BLaER1 treated with 17β-estradiol and CSF1 and Interleukin-3, amounts not matched to agents 10 nM and 100 nM (cell line): ENCODE measurements at regions not wholly inside any gene's neighbourhood (a gene's known extent, or its start where the extent isn't known, plus 50 kb on each side); places are given as distances from the start of the nearest gene placed in this dataset.

Source experiments
- H3K27ac ChIP-seq, 11 experiments: shearing (Covaris generic); formaldehyde crosslinking; 2 replicates each; pipeline ENCODE4 v1.8.1; 2022
- H3K27me3 ChIP-seq, 11 experiments: shearing (Covaris generic); formaldehyde crosslinking; 2 replicates each; pipeline ENCODE4 v1.8.1; 2022
- H3K36me3 ChIP-seq, 11 experiments: shearing (Covaris generic); formaldehyde crosslinking; 2 replicates each; pipeline ENCODE4 v1.8.1; 2022
- H3K4me1 ChIP-seq, 10 experiments: shearing (Covaris generic); formaldehyde crosslinking; 2 replicates each; pipeline ENCODE4 v1.8.1; 2022
- H3K4me2 ChIP-seq, 11 experiments: shearing (Covaris generic); formaldehyde crosslinking; 2 replicates each; pipeline ENCODE4 v1.8.1; 2022
- H3K4me3 ChIP-seq, 10 experiments: shearing (Covaris generic); formaldehyde crosslinking; 2 replicates each; pipeline ENCODE4 v1.8.1; 2022
- H3K9ac ChIP-seq, 11 experiments: shearing (Covaris generic); formaldehyde crosslinking; 2 replicates each; pipeline ENCODE4 v1.8.1; 2022
- H3K9me3 ChIP-seq, 11 experiments: shearing (Covaris generic); formaldehyde crosslinking; replicated peaks in 1 of 11; 2 replicates each; pipeline ENCODE4 v1.8.1; 2022
- H4K20me1 ChIP-seq, 11 experiments: shearing (Covaris generic); formaldehyde crosslinking; 2 replicates each; pipeline ENCODE4 v1.8.1; 2022
- Cebpa-rat ChIP-seq, 11 experiments: shearing (Covaris generic); IDR thresholded peaks; 2 replicates each; pipeline ENCODE4 v1.8.1; 2022

DNA sequence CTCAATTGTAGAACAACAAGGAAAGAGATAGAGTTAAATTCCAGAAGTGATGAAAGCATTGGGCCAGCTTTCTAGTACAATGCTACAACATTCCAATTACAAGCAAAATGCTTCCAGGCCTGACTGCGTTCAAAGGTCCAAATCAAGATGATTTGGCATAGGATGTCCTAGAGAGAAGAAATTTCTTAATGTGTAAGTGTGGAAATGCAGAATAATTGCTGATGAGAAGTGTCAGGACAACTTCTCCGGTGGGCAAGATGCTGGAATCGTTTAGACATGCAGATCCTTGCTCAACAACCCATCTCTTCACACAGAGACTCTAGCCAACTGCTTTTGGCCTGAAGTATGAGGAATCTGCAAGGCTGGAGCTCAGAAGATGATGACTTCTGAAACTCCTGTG is 71.1 kb upstream of the PDZRN3 start:
- no peaks in the 10 kb centered on the region for H3K4me1 ChIP-seq
- no peaks in the 10 kb centered on the region for H4K20me1 ChIP-seq
- H3K4me3 ChIP-seq = no peak overlapping the region
- H3K27ac ChIP-seq = no peak overlapping the region
- no peaks in the 10 kb centered on the region for H3K36me3 ChIP-seq
- TF ChIP-seq Cebpa-rat (IDR thresholded peaks at IDR 0.05) = no peak
- H3K9ac ChIP-seq = no peak overlapping the region
- no peak overlapping the region for H3K4me2 ChIP-seq
- H3K27me3 ChIP-seq = no peaks in the 10 kb centered on the region
- H3K9me3 ChIP-seq = peaks cover 0 to 16% (median 0%) of the 10 kb centered on the region in 11 experiments; a peak in 5 of 22 replicates

- Histone ChIP-seq H3K4me1 (no peaks in the 10 kb centered on the region), H3K27me3 (no peaks in the 10 kb centered on the region), H4K20me1 (no peaks in the 10 kb centered on the region), H3K27ac (no peak overlapping the region), H3K4me2 (no peak overlapping the region), H3K9ac (no peak overlapping the region), H3K9me3 (peaks cover 0 to 16% (median 0%) of the 10 kb centered on the region in 11 experiments; a peak in 5 of 22 replicates), H3K36me3 (no peaks in the 10 kb centered on the region), H3K4me3 (no peak overlapping the region)
- no peak for TF ChIP-seq Cebpa-rat (IDR thresholded peaks at IDR 0.05)
Measured at GRCh38 chr3:73694983-73695757, 70.4 kb upstream of the PDZRN3 start.

- no peaks in the 10 kb centered on the region for H4K20me1 ChIP-seq
- peaks cover 0 to 7% (median 0%) of the 10 kb centered on the region in 10 experiments; a peak in 2 of 20 replicates for H3K4me1 ChIP-seq
- H3K27ac ChIP-seq = no peak overlapping the region
- H3K9ac ChIP-seq = no peak overlapping the region
- H3K27me3 ChIP-seq = no peaks in the 10 kb centered on the region
- no peak overlapping the region for H3K4me2 ChIP-seq
- TF ChIP-seq Cebpa-rat (IDR thresholded peaks at IDR 0.05) = no peak
- no peaks in the 10 kb centered on the region for H3K9me3 ChIP-seq
- H3K36me3 ChIP-seq = no peaks in the 10 kb centered on the region
- no peak overlapping the region for H3K4me3 ChIP-seq
Measured at GRCh38 chr3:73687106-73688004, 62.6 kb upstream of the PDZRN3 start.

GRCh38 chr3:73685061-73685460 is 60.3 kb upstream of the PDZRN3 start:
- no peak overlapping the region for H3K4me3 ChIP-seq
- no peaks in the 10 kb centered on the region for H3K36me3 ChIP-seq
- H3K9me3 ChIP-seq = no peaks in the 10 kb centered on the region
- H3K4me2 ChIP-seq = no peak overlapping the region
- no peaks in the 10 kb centered on the region for H4K20me1 ChIP-seq
- H3K27me3 ChIP-seq = no peaks in the 10 kb centered on the region
- H3K27ac ChIP-seq = no peak overlapping the region
- TF ChIP-seq Cebpa-rat (IDR thresholded peaks at IDR 0.05) = no peak
- H3K9ac ChIP-seq = no peak overlapping the region
- peaks cover 0 to 7% (median 0%) of the 10 kb centered on the region in 10 experiments; a peak in 2 of 20 replicates for H3K4me1 ChIP-seq

DNA sequence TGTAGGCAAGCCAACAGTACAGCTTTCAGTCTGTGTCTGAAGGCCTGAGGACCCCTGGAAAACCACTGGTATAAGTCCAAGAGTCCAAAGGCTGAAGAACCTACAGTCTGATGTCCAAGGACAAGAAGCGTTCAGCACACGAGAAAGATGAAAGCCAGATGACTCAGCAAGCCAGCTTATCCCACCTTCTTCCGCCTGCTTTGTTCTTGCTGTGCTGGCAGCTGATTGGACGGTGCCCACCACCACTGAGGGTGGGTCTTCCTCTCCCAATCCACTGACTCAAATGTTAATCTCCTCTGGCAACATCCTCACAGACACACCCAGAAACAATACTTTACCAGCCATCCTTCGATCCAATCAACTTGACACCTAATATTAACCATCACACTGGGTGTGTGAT is 59.0 kb upstream of the PDZRN3 start:
- Histone ChIP-seq H3K4me1 (peaks cover 0 to 7% (median 0%) of the 10 kb centered on the region in 10 experiments; a peak in 2 of 20 replicates), H3K9ac (no peak overlapping the region), H3K9me3 (no peaks in the 10 kb centered on the region), H3K27ac (no peak overlapping the region), H3K27me3 (no peaks in the 10 kb centered on the region), H3K4me2 (no peak overlapping the region), H3K4me3 (no peak overlapping the region), H4K20me1 (no peaks in the 10 kb centered on the region), H3K36me3 (no peaks in the 10 kb centered on the region)
- TF ChIP-seq Cebpa-rat (IDR thresholded peaks at IDR 0.05) = no peak

GRCh38 chr3:73681610-73682009 is 56.9 kb upstream of the PDZRN3 start:
- H3K27ac ChIP-seq = no peak overlapping the region
- H3K36me3 ChIP-seq = no peaks in the 10 kb centered on the region
- no peak for TF ChIP-seq Cebpa-rat (IDR thresholded peaks at IDR 0.05)
- H3K9me3 ChIP-seq = no peaks in the 10 kb centered on the region
- no peak overlapping the region for H3K4me3 ChIP-seq
- H3K4me1 ChIP-seq = no peaks in the 10 kb centered on the region
- H3K9ac ChIP-seq = no peak overlapping the region
- H3K4me2 ChIP-seq = no peak overlapping the region
- no peaks in the 10 kb centered on the region for H3K27me3 ChIP-seq
- no peaks in the 10 kb centered on the region for H4K20me1 ChIP-seq

DNA sequence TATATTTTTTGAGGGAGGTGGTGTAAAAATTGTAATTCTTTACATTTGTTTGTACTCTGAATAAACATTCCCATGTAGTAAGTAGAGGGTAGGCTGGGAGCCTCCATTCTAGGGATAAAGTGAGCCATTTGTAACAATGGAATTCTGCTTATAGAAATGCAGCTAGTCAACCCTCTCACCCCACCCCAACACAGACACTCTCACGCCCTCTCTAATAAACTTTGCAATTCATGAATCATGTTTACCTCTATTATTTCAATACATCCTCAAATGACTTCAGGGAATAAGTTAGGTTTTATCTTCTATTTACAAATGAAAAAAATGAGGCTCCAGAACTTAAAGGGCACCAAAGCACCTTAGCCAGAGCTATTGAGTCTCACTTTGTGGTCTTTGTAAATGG is 56.5 kb upstream of the PDZRN3 start:
- H3K27ac ChIP-seq = no peak overlapping the region
- no peaks in the 10 kb centered on the region for H3K36me3 ChIP-seq
- no peak for TF ChIP-seq Cebpa-rat (IDR thresholded peaks at IDR 0.05)
- H3K9me3 ChIP-seq = no peaks in the 10 kb centered on the region
- H3K9ac ChIP-seq = no peak overlapping the region
- H3K4me1 ChIP-seq = no peaks in the 10 kb centered on the region
- no peaks in the 10 kb centered on the region for H3K27me3 ChIP-seq
- no peak overlapping the region for H3K4me2 ChIP-seq
- no peaks in the 10 kb centered on the region for H4K20me1 ChIP-seq
- no peak overlapping the region for H3K4me3 ChIP-seq

DNA sequence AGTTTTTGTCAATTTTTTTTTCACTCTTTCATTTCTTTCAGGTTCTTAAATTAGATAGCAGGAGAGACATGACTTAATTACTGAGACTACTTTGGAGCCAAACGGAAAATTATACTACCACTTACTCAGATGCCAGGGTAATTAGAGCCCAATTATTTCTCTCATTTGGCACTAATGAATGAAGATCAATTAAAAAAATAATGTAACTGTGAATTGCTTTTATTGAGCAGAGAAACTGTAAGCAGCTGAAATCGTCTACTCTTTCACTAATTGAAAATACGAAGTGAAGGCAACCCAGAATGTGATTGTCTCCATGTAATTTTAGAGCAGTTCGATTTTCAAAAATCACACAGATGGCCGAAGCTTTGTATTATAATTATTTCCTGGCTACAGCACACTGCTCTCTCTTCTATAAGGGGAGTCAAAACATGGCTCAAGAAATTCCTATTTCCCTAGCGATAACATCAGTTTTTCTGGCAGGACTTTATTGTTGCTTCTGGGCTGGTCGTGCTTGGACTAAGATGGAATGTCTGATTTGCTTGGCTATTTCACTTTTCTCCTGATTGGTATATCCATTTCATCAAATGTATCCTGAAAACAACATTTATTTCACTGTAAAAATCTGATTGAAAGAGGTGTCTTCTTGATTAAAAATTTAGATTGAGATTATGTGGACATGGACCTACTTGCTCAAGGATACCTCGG is 55.8 kb upstream of the PDZRN3 start:
- no peak overlapping the region for H3K27ac ChIP-seq
- no peaks in the 10 kb centered on the region for H4K20me1 ChIP-seq
- no peaks in the 10 kb centered on the region for H3K27me3 ChIP-seq
- no peaks in the 10 kb centered on the region for H3K36me3 ChIP-seq
- TF ChIP-seq Cebpa-rat (IDR thresholded peaks at IDR 0.05) = no peak
- no peaks in the 10 kb centered on the region for H3K9me3 ChIP-seq
- H3K4me3 ChIP-seq = no peak overlapping the region
- no peaks in the 10 kb centered on the region for H3K4me1 ChIP-seq
- no peak overlapping the region for H3K9ac ChIP-seq
- H3K4me2 ChIP-seq = no peak overlapping the region

- H3K27me3 ChIP-seq = no peaks in the 10 kb centered on the region
- H3K9me3 ChIP-seq = no peaks in the 10 kb centered on the region
- no peak overlapping the region for H3K9ac ChIP-seq
- H4K20me1 ChIP-seq = no peaks in the 10 kb centered on the region
- no peaks in the 10 kb centered on the region for H3K4me1 ChIP-seq
- H3K4me2 ChIP-seq = no peak overlapping the region
- H3K27ac ChIP-seq = no peak overlapping the region
- H3K4me3 ChIP-seq = no peak overlapping the region
- TF ChIP-seq Cebpa-rat (IDR thresholded peaks at IDR 0.05) = no peak
- H3K36me3 ChIP-seq = no peaks in the 10 kb centered on the region
Measured at GRCh38 chr3:73677336-73678024, 52.7 kb upstream of the PDZRN3 start.
